ENCODE measurements at regions not wholly inside any gene's neighbourhood (a gene's known extent, or its start where the extent isn't known, plus 50 kb on each side); places are given as distances from the start of the nearest gene placed in this dataset.
"Not testable (repeated sequence)": the region's sequence is repeated elsewhere in the genome, so short reads cannot be mapped to it uniquely, and the experiment has no call there.

DNA sequence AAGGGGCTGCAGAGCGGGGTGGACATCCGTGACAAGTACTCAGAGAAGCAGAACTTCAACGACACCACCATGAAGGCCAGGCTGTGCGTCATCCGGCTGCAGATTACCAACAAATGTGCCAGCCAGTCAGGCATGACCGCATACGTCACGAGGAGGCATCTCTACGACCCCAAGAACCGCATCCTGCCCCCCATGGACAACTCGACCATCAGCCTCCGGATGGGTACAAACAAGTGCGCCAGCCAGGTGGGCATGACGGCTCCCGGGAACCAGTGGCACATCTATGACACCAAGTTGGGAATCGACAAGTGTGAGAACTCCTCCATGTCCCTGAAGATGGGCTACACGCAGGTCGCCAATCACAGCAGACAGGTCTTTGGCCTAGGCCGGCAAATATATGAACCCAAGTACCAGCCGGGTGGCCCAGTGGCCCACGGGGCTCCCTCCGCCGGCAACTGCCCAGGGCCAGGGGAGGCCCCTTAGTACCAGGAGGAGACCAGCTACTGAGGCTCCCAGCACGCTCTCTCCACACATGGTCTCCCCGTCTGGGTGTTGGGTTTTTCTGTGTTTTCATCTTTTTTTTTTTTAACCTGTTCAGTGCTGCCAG is 133.4 kb upstream of the TEKT4 start:
- DNase-seq, result not testable (repeated sequence)

DNA sequence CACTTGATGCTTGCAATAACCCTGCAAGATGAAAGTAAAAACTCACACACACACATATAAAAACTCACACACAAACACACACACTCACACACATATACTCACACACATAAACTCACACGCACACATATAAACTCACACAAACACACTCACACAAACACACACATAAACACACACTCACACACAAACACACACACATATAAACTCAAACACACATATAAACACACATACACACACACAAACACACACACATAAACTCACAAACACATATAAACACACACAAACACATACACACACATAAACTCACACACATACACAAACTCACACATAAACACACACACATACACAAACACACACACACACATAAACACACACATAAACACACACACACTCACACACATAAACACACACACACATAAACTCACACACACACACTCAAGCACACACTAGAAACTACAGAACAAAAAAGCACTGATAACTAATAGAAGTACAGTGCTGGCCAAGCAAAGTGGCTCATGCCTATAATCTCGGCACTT is 117.7 kb upstream of the TEKT4 start:
- no peak for DNase-seq

DNA sequence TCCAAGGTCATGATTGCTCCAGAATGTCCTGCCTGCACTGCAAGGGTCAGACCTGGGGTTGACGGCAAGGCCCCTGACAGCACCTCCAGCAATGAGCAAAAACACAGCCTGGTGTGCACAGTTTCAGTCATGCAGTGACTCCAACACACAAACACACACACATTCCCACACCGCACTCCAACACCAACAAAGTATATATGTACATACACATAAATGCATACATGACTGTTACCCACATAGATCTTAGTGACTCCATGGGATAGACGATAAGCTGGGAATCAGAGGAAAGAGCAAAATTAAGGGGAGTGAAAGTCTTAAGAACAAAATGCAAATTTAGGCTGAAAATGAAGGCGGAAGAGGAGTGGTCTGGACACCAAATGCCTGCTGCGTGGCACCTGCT is 112.7 kb upstream of the TEKT4 start:
- no peak for DNase-seq

DNA sequence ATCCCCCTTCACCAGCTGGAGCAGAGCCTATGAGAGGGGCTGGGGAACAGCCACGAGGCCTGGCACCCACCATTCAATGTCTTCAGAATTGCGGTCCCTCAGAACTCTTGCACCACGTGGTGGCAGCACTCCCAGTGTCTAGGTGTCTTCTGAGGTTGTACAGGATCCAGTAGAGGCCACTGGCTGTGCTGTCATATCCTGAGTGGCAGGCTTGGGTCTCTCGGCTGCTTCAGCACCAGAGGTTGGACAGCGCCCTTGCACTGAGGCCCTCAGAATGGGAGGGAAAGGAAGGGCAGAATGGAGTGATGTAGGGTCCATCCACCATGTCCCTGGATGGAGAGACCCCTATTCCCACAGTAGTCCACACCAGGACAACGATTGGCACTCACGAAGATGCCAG is 112.0 kb upstream of the TEKT4 start:
- DNase-seq, result peak in 1 of 2 donors; percentile 1

DNA sequence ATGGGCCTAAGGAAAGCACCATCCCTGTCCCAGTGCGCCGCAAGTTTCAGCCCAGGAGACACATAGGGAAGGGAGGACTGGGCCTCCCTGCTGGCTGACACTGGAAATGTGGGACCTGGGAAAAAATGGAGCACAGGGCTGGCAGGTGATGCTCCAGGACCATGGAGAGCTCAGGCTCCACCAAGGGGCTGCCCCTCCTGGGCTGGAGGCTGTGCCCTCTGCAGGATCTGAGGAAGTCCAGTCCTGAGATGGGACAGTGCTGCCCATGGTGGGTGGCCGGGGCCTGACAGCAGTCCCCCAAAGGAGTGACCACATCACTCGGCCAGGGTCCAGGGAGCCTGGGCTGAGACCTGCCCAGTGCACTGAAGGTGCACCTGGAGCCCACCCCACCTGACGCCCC is 108.6 kb upstream of the TEKT4 start:
- no peak for DNase-seq

DNA sequence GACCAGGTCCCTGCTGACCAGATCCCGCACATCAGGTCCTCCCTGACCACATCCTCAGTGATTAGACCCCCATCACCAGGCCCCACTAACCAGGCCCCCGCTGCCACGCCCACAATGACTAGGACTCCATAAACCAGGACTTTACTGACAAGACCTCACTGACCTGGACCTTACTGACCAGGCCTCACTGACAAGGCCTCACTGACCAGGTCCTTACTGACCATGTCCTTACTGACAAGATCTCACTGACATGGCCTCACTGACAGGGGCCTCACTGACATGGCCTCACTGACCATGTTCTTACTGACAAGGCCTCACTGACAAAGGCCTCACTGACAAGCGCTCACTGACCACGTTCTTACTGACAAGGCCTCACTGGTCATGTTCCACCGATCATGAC is 107.9 kb upstream of the TEKT4 start:
- no peak for DNase-seq

DNA sequence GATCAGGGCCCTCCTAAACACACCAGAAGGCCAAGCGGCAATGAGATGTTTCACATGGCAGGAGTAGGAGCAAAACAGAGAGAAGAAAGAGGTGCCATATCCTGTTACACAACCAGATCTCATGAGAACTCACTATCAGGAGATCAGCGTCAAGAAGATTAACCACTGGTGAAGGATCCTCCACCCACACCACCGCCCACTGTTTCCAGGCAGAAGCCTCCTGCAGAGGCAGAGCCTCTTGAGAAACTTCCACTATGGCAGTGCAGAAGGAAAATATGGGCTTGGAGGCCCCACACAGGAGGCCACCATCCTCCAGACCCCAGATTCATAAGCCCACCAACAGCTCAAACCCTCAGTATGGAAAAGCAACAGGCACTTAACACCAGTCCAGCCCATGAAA is 106.9 kb upstream of the TEKT4 start:
- DNase-seq, result peak; percentile 37 to 58

DNA sequence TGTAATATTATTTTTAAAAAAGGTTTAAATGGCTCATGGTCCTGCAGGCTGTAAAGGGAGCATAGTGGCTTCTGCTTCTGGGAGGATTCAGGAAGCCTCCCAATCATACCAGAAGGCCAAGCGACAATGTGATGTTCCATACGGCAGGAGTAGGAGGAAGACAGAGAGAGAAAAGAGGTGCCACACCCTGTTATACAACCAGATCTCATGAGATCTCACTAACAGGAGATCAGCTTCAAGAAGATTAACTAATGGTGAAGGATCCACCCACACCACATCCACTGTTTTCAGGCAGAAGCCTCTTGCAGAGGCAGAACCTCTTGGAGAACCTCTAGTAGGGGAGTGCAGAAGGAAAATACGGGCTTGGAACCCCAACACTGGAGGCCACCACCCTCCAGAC is 103.9 kb upstream of the TEKT4 start:
- DNase-seq, result no peak

DNA sequence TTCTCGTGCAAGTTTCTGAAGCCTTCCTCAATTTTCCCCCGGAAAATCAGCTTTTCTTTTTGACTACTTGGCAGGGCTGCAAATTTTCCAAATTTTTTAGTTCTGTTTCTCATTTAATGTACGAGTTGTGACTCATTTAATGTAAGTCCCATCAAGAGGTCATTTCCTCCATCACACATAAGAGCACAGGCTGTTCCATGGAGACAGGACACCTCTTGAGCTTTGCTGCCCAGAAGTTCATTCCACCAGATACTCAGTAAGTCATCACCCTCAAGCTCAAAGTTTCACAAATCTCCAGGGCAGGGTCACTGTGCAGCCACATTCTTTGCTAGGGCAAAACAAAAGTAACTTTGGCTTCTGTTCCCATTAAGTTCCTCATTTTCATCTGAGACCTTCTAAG is 101.5 kb upstream of the TEKT4 start:
- no peak for DNase-seq

DNA sequence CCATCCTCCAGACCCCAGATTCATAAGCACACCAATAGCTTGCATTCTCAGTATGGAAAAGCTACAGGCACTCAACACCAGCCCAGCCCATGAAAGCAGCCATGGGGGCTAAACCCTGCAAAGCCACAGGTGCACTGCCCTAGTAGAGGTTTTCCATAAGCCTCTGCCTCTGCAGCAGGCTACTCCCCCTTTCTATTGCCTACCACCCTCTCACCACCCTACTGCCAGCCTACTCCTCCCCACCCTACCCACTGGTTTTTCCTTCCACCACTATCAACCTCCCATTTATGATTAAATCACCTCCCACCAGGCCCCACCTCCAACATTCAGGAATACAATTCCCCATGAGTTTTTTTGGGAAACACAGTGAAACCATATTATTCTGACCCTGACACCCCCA is 96.4 kb upstream of the TEKT4 start:
- no peak for DNase-seq

DNA sequence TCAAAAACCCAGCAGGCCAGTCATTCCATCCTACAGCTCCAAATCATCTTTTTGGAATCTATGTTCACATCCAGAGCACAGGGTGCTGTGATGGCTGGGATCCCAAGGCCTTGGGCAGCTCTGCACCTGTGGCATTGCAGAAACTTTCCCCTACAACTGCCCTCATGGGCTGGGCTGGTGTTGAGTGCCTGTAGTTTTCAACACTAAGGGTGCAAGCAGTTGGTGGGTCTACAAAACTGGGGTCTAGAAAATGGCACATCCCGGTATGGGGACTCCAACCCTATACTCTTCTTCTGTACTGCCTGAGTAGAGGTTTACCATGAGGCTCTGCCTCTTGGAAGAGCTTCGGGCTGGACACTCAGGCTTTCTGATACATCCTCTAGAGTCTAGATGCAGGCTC is 95.2 kb upstream of the TEKT4 start:
- DNase-seq, result no peak

DNA sequence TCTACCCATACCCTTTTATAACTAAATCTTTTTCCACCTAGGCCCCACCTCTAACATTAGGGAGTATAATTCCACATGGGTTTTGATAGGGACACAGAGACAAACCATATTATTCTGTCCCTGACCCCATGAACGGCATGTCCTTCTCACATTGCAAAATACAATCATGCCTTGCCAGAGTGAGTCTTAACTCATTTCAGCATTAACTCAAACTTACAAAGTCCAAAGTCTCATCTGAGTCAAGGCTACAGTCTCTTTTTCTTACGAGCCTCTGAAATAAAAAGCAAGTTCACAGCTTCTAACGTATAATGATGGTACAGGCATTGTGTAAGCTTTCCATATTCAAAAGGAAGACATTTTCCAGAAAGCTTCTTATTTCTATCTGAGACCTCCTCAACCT is 86.1 kb upstream of the TEKT4 start:
- not testable (repeated sequence) for DNase-seq

DNA sequence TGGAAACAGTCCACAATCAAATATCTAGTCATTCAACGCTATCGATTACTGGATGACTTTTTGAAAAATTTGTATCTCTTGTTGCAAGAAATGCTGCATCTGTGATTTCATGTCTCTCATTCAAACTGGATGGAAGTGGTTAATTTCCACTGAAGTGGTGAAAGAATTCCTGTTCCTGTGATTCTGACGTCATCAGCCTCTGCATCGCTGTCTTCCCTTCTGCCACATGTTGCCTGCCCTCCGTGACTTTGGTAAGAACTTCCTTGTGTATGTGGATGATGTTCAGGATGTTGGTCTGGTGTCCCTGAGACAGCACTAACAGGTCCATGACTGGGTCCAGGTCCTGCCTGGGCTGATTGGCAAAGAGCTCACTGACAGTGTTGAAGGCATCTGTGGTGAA is 84.8 kb upstream of the TEKT4 start:
- not testable (repeated sequence) for DNase-seq

DNA sequence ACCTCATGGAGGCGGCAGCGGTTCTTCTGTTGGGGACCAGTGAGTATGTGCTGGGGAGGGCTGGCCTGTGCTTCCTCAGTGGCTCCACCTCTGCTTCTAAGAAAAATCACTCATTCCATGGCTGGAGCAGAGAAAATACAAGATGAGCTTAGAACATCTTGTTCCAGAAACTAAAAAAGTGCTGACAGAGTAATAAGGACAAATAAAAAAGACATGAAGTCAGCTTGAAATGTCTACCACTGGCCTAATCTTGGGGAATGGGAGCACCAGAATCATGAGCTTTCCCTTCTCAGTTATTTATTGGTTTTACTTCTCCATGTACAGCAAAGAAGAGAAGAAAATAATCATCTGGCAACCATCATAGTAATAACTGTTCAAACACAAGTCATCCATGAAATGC is 81.1 kb upstream of the TEKT4 start:
- DNase-seq, result not testable (repeated sequence)

DNA sequence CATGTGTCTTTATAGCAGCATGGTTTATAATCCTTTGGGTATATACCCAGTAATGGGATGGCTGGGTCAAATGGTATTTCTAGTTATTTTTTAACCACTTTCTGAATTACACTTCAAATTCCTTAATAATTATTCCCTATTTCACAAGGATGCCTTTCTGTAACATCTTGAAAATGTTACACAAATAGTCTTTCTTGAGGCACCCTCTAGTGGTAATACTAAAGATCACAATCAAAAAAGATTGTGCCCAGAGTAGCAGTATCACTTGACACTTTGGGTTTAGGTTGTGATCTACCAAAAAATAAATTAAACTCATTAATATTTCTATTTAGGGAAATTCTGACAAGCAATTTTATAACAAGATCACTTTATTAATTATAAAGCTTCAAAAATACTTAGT is 74.0 kb upstream of the TEKT4 start:
- peak; percentile 5 to 14 for DNase-seq
